Osteoblast (primary cell): ENCODE measurements at regions not wholly inside any gene's neighbourhood (a gene's known extent, or its start where the extent isn't known, plus 50 kb on each side); places are given as distances from the start of the nearest gene placed in this dataset.
A peak's percentile ranks its signal among the peaks of the same experiment; 100 is the strongest.

Source experiments
- DNase-seq: peaks from one replicate; pipeline ENCODE4 v3.0.0; 2011; ENCODE audit warnings: low spot score, mixed read lengths; ENCODE audit not compliant: insufficient read length; ENCODE audit errors: missing footprints
- H2AFZ ChIP-seq: 2 replicates; pipeline ENCODE4 v1.6.0; 2011; ENCODE audit warnings: mild to moderate bottlenecking, low read length
- H3K27ac ChIP-seq: 2 replicates; pipeline ENCODE4 v1.5.1; 2011; ENCODE audit warnings: mild to moderate bottlenecking, low read depth, low read length, moderate library complexity
- H3K27me3 ChIP-seq: 2 replicates; pipeline ENCODE4 v1.6.0; 2012; ENCODE audit warnings: mild to moderate bottlenecking, control low read depth, inconsistent platforms, low read length, moderate library complexity; ENCODE audit not compliant: insufficient read depth
- H3K36me3 ChIP-seq: 2 replicates; pipeline ENCODE4 v1.5.1; 2011; ENCODE audit warnings: mild to moderate bottlenecking, low read length, control low read depth, moderate library complexity; ENCODE audit not compliant: insufficient read depth
- H3K4me1 ChIP-seq: 2 replicates; pipeline ENCODE4 v1.5.1; 2011; ENCODE audit warnings: mild to moderate bottlenecking, low read length, control low read depth, moderate library complexity; ENCODE audit not compliant: insufficient read depth
- H3K4me2 ChIP-seq: 2 replicates; pipeline ENCODE4 v1.6.0; 2011; ENCODE audit warnings: mild to moderate bottlenecking, low read length; ENCODE audit not compliant: insufficient read depth
- H3K4me3 ChIP-seq: fragments of 200-600 bp; sonication (generic); 3 replicates; pipeline ENCODE4 v1.5.1; 2012; ENCODE audit warnings: mild to moderate bottlenecking, low read length, inconsistent platforms; ENCODE audit not compliant: insufficient read depth
- H3K79me2 ChIP-seq: 2 replicates; pipeline ENCODE4 v1.6.0; 2012; ENCODE audit warnings: mild to moderate bottlenecking, low read length, control low read depth, inconsistent platforms; ENCODE audit not compliant: insufficient read depth
- H3K9me3 ChIP-seq: 2 replicates; pipeline ENCODE4 v1.5.1; 2011; ENCODE audit warnings: low read depth, low read length, control low read depth
- H4K20me1 ChIP-seq: 2 replicates; pipeline ENCODE4 v1.6.0; 2012; ENCODE audit warnings: mild to moderate bottlenecking, low read length, control low read depth; ENCODE audit not compliant: insufficient read depth
- TF ChIP-seq, protein P1 (sequence below): IDR thresholded peaks from 2 replicates; pipeline ENCODE4 v1.5.1; 2011; ENCODE audit warnings: mild to moderate bottlenecking, low read depth, low read length, moderate library complexity; ENCODE audit errors: extremely low read depth

DNA sequence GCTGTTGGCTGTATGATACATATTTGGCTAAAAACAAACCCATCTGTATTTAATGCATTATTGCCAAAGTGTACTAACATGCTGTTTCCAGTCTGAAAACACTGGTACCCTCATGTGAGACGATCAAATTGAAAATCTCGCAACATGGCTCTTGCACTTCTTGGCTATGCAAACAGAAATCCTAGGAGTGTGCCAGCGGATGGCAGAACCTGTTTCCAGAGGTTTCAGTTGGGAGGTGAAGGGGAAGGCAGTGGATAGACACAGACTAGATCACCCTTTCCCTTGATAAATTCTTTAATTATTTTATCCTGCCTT is 350.3 kb downstream of the TUSC7 start:
- Histone ChIP-seq H3K27ac (no peak overlapping the region), H3K36me3 (no peaks in the 10 kb centered on the region), H3K79me2 (no peaks in the 10 kb centered on the region), H3K4me2 (no peak overlapping the region), H2AFZ (no peak overlapping the region), H3K9me3 (no peaks in the 10 kb centered on the region), H3K4me3 (no peak overlapping the region), H4K20me1 (no peaks in the 10 kb centered on the region), H3K27me3 (no peaks in the 10 kb centered on the region), H3K4me1 (no peaks in the 10 kb centered on the region)
- no peak for DNase-seq
- TF ChIP-seq, protein P1, sequence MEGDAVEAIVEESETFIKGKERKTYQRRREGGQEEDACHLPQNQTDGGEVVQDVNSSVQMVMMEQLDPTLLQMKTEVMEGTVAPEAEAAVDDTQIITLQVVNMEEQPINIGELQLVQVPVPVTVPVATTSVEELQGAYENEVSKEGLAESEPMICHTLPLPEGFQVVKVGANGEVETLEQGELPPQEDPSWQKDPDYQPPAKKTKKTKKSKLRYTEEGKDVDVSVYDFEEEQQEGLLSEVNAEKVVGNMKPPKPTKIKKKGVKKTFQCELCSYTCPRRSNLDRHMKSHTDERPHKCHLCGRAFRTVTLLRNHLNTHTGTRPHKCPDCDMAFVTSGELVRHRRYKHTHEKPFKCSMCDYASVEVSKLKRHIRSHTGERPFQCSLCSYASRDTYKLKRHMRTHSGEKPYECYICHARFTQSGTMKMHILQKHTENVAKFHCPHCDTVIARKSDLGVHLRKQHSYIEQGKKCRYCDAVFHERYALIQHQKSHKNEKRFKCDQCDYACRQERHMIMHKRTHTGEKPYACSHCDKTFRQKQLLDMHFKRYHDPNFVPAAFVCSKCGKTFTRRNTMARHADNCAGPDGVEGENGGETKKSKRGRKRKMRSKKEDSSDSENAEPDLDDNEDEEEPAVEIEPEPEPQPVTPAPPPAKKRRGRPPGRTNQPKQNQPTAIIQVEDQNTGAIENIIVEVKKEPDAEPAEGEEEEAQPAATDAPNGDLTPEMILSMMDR = no peak

DNA sequence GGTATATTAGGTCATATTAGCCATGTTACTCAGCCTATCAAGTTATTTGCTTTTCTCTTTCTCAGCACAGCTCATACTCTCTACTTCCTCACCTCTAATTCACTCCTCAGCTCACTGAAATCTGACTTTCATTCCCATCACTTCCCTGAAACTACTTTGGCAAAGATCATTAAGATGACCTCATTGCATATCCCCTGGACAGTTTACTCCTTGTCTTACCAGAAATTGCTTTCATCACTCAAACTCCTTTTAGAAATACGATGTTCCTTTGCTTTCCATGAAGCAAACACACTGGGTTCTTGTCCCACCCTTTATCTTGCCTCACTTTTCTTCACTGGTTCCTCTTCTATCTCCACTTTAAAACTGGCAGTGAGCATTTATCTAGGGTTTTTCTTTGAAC is 354.4 kb downstream of the TUSC7 start:
- no peaks in the 10 kb centered on the region for H4K20me1 ChIP-seq
- H3K9me3 ChIP-seq = no peaks in the 10 kb centered on the region
- no peak overlapping the region for H3K4me2 ChIP-seq
- no peak overlapping the region for H3K27ac ChIP-seq
- H3K4me3 ChIP-seq = no peak overlapping the region
- H3K4me1 ChIP-seq = no peaks in the 10 kb centered on the region
- no peaks in the 10 kb centered on the region for H3K36me3 ChIP-seq
- H3K27me3 ChIP-seq = no peaks in the 10 kb centered on the region
- no peak for DNase-seq
- no peak overlapping the region for H2AFZ ChIP-seq
- TF ChIP-seq, protein P1 = no peak
- H3K79me2 ChIP-seq = no peaks in the 10 kb centered on the region

DNA sequence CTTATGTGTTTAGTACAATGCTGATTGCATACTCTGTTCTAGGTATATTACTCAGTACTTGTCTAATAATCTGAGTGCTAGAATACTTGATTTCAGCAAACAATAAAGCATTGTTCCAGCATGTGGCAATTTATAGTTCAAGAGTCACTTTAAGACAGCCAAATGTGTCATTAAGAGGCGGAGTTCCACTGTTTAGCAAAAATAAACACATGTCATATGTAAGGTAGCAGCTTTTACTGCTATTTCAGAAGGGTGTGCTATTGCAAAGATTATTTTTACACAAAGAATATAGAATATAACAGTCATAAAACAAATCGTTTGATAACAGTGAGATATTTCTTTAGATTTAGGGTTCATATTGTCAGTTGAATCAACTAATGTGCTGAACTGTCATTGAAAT is 358.7 kb downstream of the TUSC7 start:
- no peaks in the 10 kb centered on the region for H3K79me2 ChIP-seq
- no peaks in the 10 kb centered on the region for H3K4me1 ChIP-seq
- DNase-seq = no peak
- H3K27me3 ChIP-seq = no peaks in the 10 kb centered on the region
- H3K36me3 ChIP-seq = no peaks in the 10 kb centered on the region
- TF ChIP-seq, protein P1 = no peak
- no peak overlapping the region for H3K27ac ChIP-seq
- no peak overlapping the region for H3K4me3 ChIP-seq
- H2AFZ ChIP-seq = no peak overlapping the region
- H3K9me3 ChIP-seq = no peaks in the 10 kb centered on the region
- H3K4me2 ChIP-seq = no peak overlapping the region
- H4K20me1 ChIP-seq = no peaks in the 10 kb centered on the region

DNA sequence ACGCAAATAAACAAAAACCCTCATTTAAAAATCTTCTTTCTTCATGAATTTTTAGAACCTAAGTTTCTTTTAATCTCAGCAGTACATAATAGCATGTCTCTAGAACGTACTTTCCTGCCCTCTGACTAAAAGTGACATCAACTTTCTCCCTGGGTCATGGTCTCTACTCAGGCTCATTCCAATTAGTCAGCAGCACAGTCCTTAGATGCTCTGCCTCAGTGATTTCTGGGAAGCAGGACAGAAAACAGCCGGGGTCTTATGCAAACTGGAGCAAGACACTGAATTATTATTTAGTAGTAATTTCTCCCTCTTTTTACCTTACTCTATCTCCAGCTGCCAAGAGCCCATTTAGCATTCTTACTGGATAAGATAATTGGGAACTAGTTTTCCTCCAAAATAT is 365.2 kb downstream of the TUSC7 start:
- TF ChIP-seq, protein P1 = no peak
- Histone ChIP-seq H3K4me1 (no peaks in the 10 kb centered on the region), H3K27ac (no peak overlapping the region), H2AFZ (peak overlapping the region; percentile 51), H3K9me3 (no peaks in the 10 kb centered on the region), H3K27me3 (no peaks in the 10 kb centered on the region), H4K20me1 (no peaks in the 10 kb centered on the region), H3K79me2 (no peaks in the 10 kb centered on the region), H3K4me2 (no peak overlapping the region), H3K4me3 (no peak overlapping the region), H3K36me3 (no peaks in the 10 kb centered on the region)
- peak; percentile 37 for DNase-seq
